ENCODE measurements at regions not wholly inside any gene's neighbourhood (a gene's known extent, or its start where the extent isn't known, plus 50 kb on each side); places are given as distances from the start of the nearest gene placed in this dataset.

GRCh38 chr19:31602548-31602947 is 253.3 kb upstream of the TSHZ3 start:
- Histone ChIP-seq H3K4me3 (no peak overlapping the region), H3K4me1 (replicated peaks) (no peaks in the 10 kb centered on the region), H3K27me3 (replicated peaks; ENCODE audit: insufficient read depth) (no peaks in the 10 kb centered on the region), H3K9me3 (no peaks in the 10 kb centered on the region), H3K27ac (no peak overlapping the region), H3K36me3 (no peaks in the 10 kb centered on the region)
- TF ChIP-seq POLR2A (IDR thresholded peaks at IDR 0.05) (no peak), CTCF (IDR thresholded peaks at IDR 0.05) (no peak), POLR2AphosphoS5 (IDR thresholded peaks at IDR 0.05) (no peak)
- intact Hi-C loops (cut with DNase I): no loop called here
- 95% methylated on average over 4 of the region's 4 CpGs for WGBS
- DNase-seq (ENCODE audit: low spot score): no peak

GRCh38 chr19:31604493-31605040 is 255.3 kb upstream of the TSHZ3 start:
- Histone ChIP-seq H3K9me3 (no peaks in the 10 kb centered on the region), H3K4me3 (no peak overlapping the region), H3K27me3 (replicated peaks; ENCODE audit: insufficient read depth) (no peaks in the 10 kb centered on the region), H3K27ac (no peak overlapping the region), H3K36me3 (no peaks in the 10 kb centered on the region), H3K4me1 (replicated peaks) (no peaks in the 10 kb centered on the region)
- no peak for TF ChIP-seq POLR2A (IDR thresholded peaks at IDR 0.05)
- no peak for TF ChIP-seq CTCF (IDR thresholded peaks at IDR 0.05)
- no peak for TF ChIP-seq POLR2AphosphoS5 (IDR thresholded peaks at IDR 0.05)
- intact Hi-C loops (cut with DNase I): no loop called here
- DNase-seq (ENCODE audit: low spot score): no peak
- WGBS: 67% methylated on average over 10 of the region's 10 CpGs

- H3K27ac ChIP-seq: no peak overlapping the region
- no peaks in the 10 kb centered on the region for H3K4me1 ChIP-seq (replicated peaks)
- intact Hi-C loops (cut with DNase I): no loop called here
- no peak overlapping the region for H3K4me3 ChIP-seq
- no peaks in the 10 kb centered on the region for H3K27me3 ChIP-seq (replicated peaks; ENCODE audit: insufficient read depth)
- no peak for DNase-seq (ENCODE audit: low spot score)
- TF ChIP-seq POLR2AphosphoS5 (IDR thresholded peaks at IDR 0.05) (no peak), CTCF (IDR thresholded peaks at IDR 0.05) (no peak), POLR2A (IDR thresholded peaks at IDR 0.05) (no peak)
- H3K9me3 ChIP-seq: no peaks in the 10 kb centered on the region
- WGBS: 94% methylated on average over 8 of the region's 8 CpGs
- H3K36me3 ChIP-seq: no peaks in the 10 kb centered on the region
These were observed 260.8 kb upstream of the TSHZ3 start for GRCh38 chr19:31610018-31610417.

- Histone ChIP-seq H3K9me3 (no peaks in the 10 kb centered on the region), H3K4me3 (no peak overlapping the region), H3K36me3 (no peaks in the 10 kb centered on the region), H3K27ac (no peak overlapping the region), H3K27me3 (replicated peaks; ENCODE audit: insufficient read depth) (no peaks in the 10 kb centered on the region), H3K4me1 (replicated peaks) (no peaks in the 10 kb centered on the region)
- DNase-seq (ENCODE audit: low spot score): no peak
- TF ChIP-seq POLR2A (IDR thresholded peaks at IDR 0.05) (no peak), CTCF (IDR thresholded peaks at IDR 0.05) (no peak), POLR2AphosphoS5 (IDR thresholded peaks at IDR 0.05) (no peak)
- WGBS: 67% methylated on average over 3 of the region's 3 CpGs
- intact Hi-C loops (cut with DNase I): no loop called here
These were observed 262.0 kb upstream of the TSHZ3 start for GRCh38 chr19:31611046-31611877.

GRCh38 chr19:31612873-31613272 is 263.6 kb upstream of the TSHZ3 start:
- intact Hi-C loops (cut with DNase I): no loop called here
- no peaks in the 10 kb centered on the region for H3K4me1 ChIP-seq (replicated peaks)
- no peak for TF ChIP-seq POLR2A (IDR thresholded peaks at IDR 0.05)
- no peak for TF ChIP-seq POLR2AphosphoS5 (IDR thresholded peaks at IDR 0.05)
- TF ChIP-seq CTCF (IDR thresholded peaks at IDR 0.05): no peak
- no peaks in the 10 kb centered on the region for H3K36me3 ChIP-seq
- 69% methylated on average over 6 of the region's 6 CpGs for WGBS
- H3K27me3 ChIP-seq (replicated peaks; ENCODE audit: insufficient read depth): no peaks in the 10 kb centered on the region
- no peaks in the 10 kb centered on the region for H3K9me3 ChIP-seq
- H3K4me3 ChIP-seq: no peak overlapping the region
- DNase-seq (ENCODE audit: low spot score): no peak
- H3K27ac ChIP-seq: no peak overlapping the region
